B cell (primary cell): ENCODE measurements at regions not wholly inside any gene's neighbourhood (a gene's known extent, or its start where the extent isn't known, plus 50 kb on each side); places are given as distances from the start of the nearest gene placed in this dataset.

Source experiments
- ATAC-seq: fragments of 200-7000 bp; cut with Tn5 transposase; one replicate; pipeline ENCODE4 v1.10.0; 2021; ENCODE audit warnings: low read depth, mild to moderate bottlenecking, moderate number of reproducible peaks, moderate library complexity
- CTCF ChIA-PET: fragments of 350-600 bp; sonication (Branson Sonifier 250); formaldehyde crosslinking; loops from one replicate; lab custom pipeline; 2021; ENCODE audit warnings: antibody characterized with exemption, inconsistent platforms; lab: Charles Lee
- POLR2A ChIA-PET: fragments of 350-600 bp; sonication (Branson Sonifier 250); formaldehyde crosslinking; loops from one replicate; lab custom pipeline; 2021; ENCODE audit warnings: antibody characterized with exemption; lab: Charles Lee
- DNase-seq: peaks from one replicate; pipeline ENCODE4 v3.0.0; 2013
- H2AFZ ChIP-seq: 2 replicates; pipeline ENCODE4 v1.6.1; 2012; ENCODE audit warnings: mild to moderate bottlenecking, low read depth, low read length; ENCODE audit not compliant: insufficient read depth, poor library complexity, severe bottlenecking
- H3K27ac ChIP-seq, 2 donors: 1 replicate in 1 of 2; 2 replicates in 1 of 2; pipeline ENCODE4 v1.5.1; 2012 to 2013; ENCODE audit warnings: low read length in 2 of 2, mild to moderate bottlenecking in 2 of 2, moderate library complexity in 1 of 2
- H3K27me3 ChIP-seq, 4 experiments: fragments of 200-600 bp in 1 of 4; sonication (generic) in 1 of 4; replicated peaks in 1 of 4; 1 replicate in 2 of 4; 2 replicates in 2 of 4; pipeline versions ENCODE4 v1.6.1 to v1.7.0; 2013 to 2016; ENCODE audit warnings: low read length in 3 of 4, mild to moderate bottlenecking in 2 of 4, mixed read lengths in 1 of 4, moderate library complexity in 1 of 4; ENCODE audit not compliant: insufficient read depth in 4 of 4, control insufficient read depth in 3 of 4; ENCODE audit errors: control extremely low read depth in 1 of 4
- H3K36me3 ChIP-seq, 2 experiments: replicated peaks in 1 of 2; 1 replicate in 1 of 2; 2 replicates in 1 of 2; pipeline versions ENCODE4 v1.6.1 to v1.7.1; 2013; ENCODE audit warnings: low read length in 1 of 2; ENCODE audit not compliant: insufficient read depth in 2 of 2, control insufficient read depth in 1 of 2; ENCODE audit errors: control extremely low read depth in 1 of 2, extremely low read depth in 1 of 2
- H3K4me1 ChIP-seq, 2 donors: fragments of 200-600 bp in 1 of 2; sonication (generic) in 1 of 2; 1 replicate in 1 of 2; 2 replicates in 1 of 2; pipeline versions ENCODE4 v1.5.1 to v1.6.1; 2013 to 2017; ENCODE audit warnings: low read length in 2 of 2; ENCODE audit not compliant: control insufficient read depth in 2 of 2, insufficient read depth in 2 of 2
- H3K4me2 ChIP-seq: replicated peaks from 2 replicates; pipeline ENCODE3; 2012; ENCODE audit warnings: mild to moderate bottlenecking, low read depth, low read length; ENCODE audit not compliant: poor library complexity, severe bottlenecking
- H3K4me3 ChIP-seq, 5 experiments: fragments of 200-600 bp in 1 of 5; sonication (generic) in 1 of 5; 1 replicate in 3 of 5; 2 replicates in 2 of 5; pipeline versions ENCODE4 v1.5.1 to v1.7.0; 2011 to 2016; ENCODE audit warnings: low read length in 4 of 5, mild to moderate bottlenecking in 4 of 5, low read depth in 2 of 5, control low read depth in 1 of 5, moderate library complexity in 1 of 5; ENCODE audit not compliant: insufficient read depth in 1 of 5; ENCODE audit errors: control extremely low read depth in 1 of 5, extremely low read depth in 1 of 5
- H3K79me2 ChIP-seq: fragments of 200-600 bp; sonication (generic); one replicate; pipeline ENCODE4 v1.6.0; 2016; ENCODE audit warnings: low read length; ENCODE audit not compliant: control insufficient read depth, insufficient read depth
- H3K9ac ChIP-seq: fragments of 200-600 bp; sonication (generic); 2 replicates; pipeline ENCODE4 v1.6.1; 2017; ENCODE audit warnings: mild to moderate bottlenecking, low read length, moderate library complexity
- H3K9me3 ChIP-seq, 3 donors: one replicate each; pipeline versions ENCODE4 v1.6.1 to v1.7.1; 2013; ENCODE audit warnings: low read length in 2 of 3; ENCODE audit not compliant: control insufficient read depth in 2 of 3, insufficient read depth in 1 of 3; ENCODE audit errors: control extremely low read depth in 1 of 3
- H4K20me1 ChIP-seq: 2 replicates; pipeline ENCODE4 v1.6.0; 2012; ENCODE audit warnings: mild to moderate bottlenecking, low read length; ENCODE audit not compliant: insufficient read depth, control insufficient read depth, poor library complexity, severe bottlenecking
- H3K27ac Mint-ChIP-seq: one replicate; pipeline ENCODE4 v1.8.0; 2021; ENCODE audit warnings: mixed read lengths
- H3K27me3 Mint-ChIP-seq: one replicate; pipeline ENCODE4 v1.8.0; 2021; ENCODE audit warnings: mixed read lengths
- H3K4me1 Mint-ChIP-seq: one replicate; pipeline ENCODE4 v1.8.0; 2021; ENCODE audit warnings: mixed read lengths
- H3K4me3 Mint-ChIP-seq: one replicate; pipeline ENCODE4 v1.8.0; 2021; ENCODE audit warnings: mixed read lengths
- H3K9me3 Mint-ChIP-seq: one replicate; pipeline ENCODE4 v1.8.0; 2022; ENCODE audit warnings: mixed read lengths; ENCODE audit not compliant: insufficient read depth
- EZH2 ChIP-seq: IDR thresholded peaks from 2 replicates; pipeline ENCODE4 v1.6.1; 2012; ENCODE audit warnings: borderline replicate concordance, low read depth, mild to moderate bottlenecking, moderate library complexity, low read length; ENCODE audit not compliant: insufficient read depth, poor library complexity, severe bottlenecking
- WGBS: methylation state at CpG from one replicate; pipeline ENCODE4 v1.1.5; 2013; ENCODE audit warnings: missing lambda C conversion rate; ENCODE audit not compliant: insufficient coverage; 5-methylcytosine and 5-hydroxymethylcytosine counted together
- intact Hi-C: fragments of 100-400 bp; cut with micrococcal nuclease; formaldehyde crosslinking; loops from one replicate; pipeline ENCODE4 v1.10.0; 2022
- TF ChIP-seq, protein P1 (sequence below): fragments of 200-600 bp; IDR thresholded peaks from one replicate; pipeline ENCODE4 v1.8.0; 2022; ENCODE audit warnings: antibody characterized with exemption, mild to moderate bottlenecking

DNA sequence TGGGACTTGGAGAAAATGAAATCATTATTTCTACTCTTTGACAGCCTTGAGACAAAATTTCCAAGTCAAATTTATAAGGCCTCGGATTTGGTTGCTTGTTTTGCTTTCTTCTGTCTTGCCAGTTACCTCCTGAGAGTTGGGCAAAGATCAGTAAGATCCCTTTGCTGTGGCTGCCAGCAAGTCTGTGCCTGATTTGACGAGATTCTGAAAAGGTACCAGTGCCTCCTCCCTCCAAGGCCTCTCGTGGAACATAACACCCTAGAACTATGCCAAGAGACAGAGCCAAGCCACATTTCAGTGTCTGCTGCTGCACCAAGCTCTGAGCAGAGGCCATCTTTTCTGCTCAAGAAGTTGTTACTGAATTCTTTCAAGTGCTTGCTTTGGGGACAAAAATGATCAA, 61.0 kb downstream of the GTPBP8 start:
- Histone ChIP-seq H3K4me3 (no peak overlapping the region), H3K36me3 (no peaks in the 10 kb centered on the region), H3K9ac (no peak overlapping the region), H3K79me2 (no peaks in the 10 kb centered on the region), H2AFZ (peak overlapping the region; percentile 39), H3K4me1 (peaks cover 1 to 9% of the 10 kb centered on the region in 2 donors), H3K9me3 (no peaks in the 10 kb centered on the region), H3K27ac (no peak overlapping the region), H3K4me2 (peak overlapping the region; percentile 39), H3K27me3 (no peaks in the 10 kb centered on the region), H4K20me1 (no peaks in the 10 kb centered on the region)
- ATAC-seq (no peak), DNase-seq (no peak)
- WGBS: 100% methylated on average over 2 of the region's 3 CpGs
- H3K27me3 Mint-ChIP-seq: no peaks in the 10 kb centered on the region
- peak overlapping the region; percentile 7 for H3K4me3 Mint-ChIP-seq
- intact Hi-C loops: loop anchor here (1.0 to 10.0 kb wide), 9 partner anchors 33 to 861 kb away; partner anchors contain the start of genes ATP6V1A and NAA50
- ChIA-PET POLR2A (no interaction called here), CTCF (interaction anchor here (0.7 to 8.4 kb wide), 4 partner anchors 85 to 316 kb away, joined by 3 to 110 read pairs (median 7); no protein-coding TSS in a partner anchor)
- H3K27ac Mint-ChIP-seq: no peak overlapping the region
- peaks cover 2% of the 10 kb centered on the region for H3K4me1 Mint-ChIP-seq
- H3K9me3 Mint-ChIP-seq: no peaks in the 10 kb centered on the region
- TF ChIP-seq, protein P1, sequence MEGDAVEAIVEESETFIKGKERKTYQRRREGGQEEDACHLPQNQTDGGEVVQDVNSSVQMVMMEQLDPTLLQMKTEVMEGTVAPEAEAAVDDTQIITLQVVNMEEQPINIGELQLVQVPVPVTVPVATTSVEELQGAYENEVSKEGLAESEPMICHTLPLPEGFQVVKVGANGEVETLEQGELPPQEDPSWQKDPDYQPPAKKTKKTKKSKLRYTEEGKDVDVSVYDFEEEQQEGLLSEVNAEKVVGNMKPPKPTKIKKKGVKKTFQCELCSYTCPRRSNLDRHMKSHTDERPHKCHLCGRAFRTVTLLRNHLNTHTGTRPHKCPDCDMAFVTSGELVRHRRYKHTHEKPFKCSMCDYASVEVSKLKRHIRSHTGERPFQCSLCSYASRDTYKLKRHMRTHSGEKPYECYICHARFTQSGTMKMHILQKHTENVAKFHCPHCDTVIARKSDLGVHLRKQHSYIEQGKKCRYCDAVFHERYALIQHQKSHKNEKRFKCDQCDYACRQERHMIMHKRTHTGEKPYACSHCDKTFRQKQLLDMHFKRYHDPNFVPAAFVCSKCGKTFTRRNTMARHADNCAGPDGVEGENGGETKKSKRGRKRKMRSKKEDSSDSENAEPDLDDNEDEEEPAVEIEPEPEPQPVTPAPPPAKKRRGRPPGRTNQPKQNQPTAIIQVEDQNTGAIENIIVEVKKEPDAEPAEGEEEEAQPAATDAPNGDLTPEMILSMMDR: no peak
- TF ChIP-seq EZH2: no peak

DNA sequence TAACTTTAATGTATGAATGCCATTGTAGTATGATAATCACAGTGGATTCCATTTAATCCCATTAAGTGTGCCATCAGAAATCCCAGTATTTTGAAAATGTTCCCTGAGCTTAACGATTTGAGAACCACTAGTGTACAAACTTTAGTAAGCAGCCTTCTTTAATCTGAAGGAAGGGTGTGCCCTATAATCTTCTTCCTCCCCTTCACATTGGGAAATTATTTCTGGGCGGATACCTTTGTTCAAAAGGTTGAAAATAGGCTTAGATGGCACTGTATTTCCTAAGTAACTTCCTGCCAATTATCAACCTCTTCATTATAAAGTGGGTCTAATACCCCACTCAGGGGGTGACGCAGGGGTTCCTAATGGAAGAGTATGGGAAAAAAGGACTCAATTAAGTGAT, 62.4 kb downstream of the GTPBP8 start:
- Histone ChIP-seq H3K4me1 (peaks cover 7 to 15% of the 10 kb centered on the region in 2 donors), H3K27me3 (no peaks in the 10 kb centered on the region), H3K27ac (no peak overlapping the region), H3K4me2 (no peak overlapping the region), H3K9ac (no peak overlapping the region), H3K4me3 (no peak overlapping the region), H2AFZ (no peak overlapping the region), H3K36me3 (no peaks in the 10 kb centered on the region), H3K9me3 (no peaks in the 10 kb centered on the region), H3K79me2 (no peaks in the 10 kb centered on the region), H4K20me1 (no peaks in the 10 kb centered on the region)
- ATAC-seq (no peak), DNase-seq (no peak)
- H3K27me3 Mint-ChIP-seq: no peaks in the 10 kb centered on the region
- no peak for TF ChIP-seq EZH2
- TF ChIP-seq, protein P1: no peak
- POLR2A ChIA-PET: no interaction called here
- CTCF ChIA-PET: interaction anchor here (0.6 to 8.4 kb wide), 4 partner anchors 18 to 237 kb away, joined by 3 to 110 read pairs (median 3); no protein-coding TSS in a partner anchor
- no peak overlapping the region for H3K27ac Mint-ChIP-seq
- H3K4me1 Mint-ChIP-seq: peaks cover 2% of the 10 kb centered on the region
- H3K9me3 Mint-ChIP-seq: no peaks in the 10 kb centered on the region
- WGBS: no CpG with 5 or more reads among the region's 3 CpGs
- H3K4me3 Mint-ChIP-seq: no peak overlapping the region
- intact Hi-C loops: loop anchor here (5.0 to 10.0 kb wide), 2 partner anchors 574 to 692 kb away; partner anchors contain the start of genes ATP6V1A and NAA50
